ENCODE measurements at regions not wholly inside any gene's neighbourhood (a gene's known extent, or its start where the extent isn't known, plus 50 kb on each side); places are given as distances from the start of the nearest gene placed in this dataset.

- no peak for TF ChIP-seq TAF1 (IDR thresholded peaks at IDR 0.05; ENCODE audit: low read depth, low read length)
- no peak for TF ChIP-seq POLR2AphosphoS5 (IDR thresholded peaks at IDR 0.05; ENCODE audit: low read depth, low read length)
- TF ChIP-seq POLR2A (IDR thresholded peaks at IDR 0.05; ENCODE audit: low read depth, low read length): no peak
- TF ChIP-seq SPI1 (IDR thresholded peaks at IDR 0.05; ENCODE audit: low read depth, low read length): no peak
- TF ChIP-seq PAX5 (IDR thresholded peaks at IDR 0.05; ENCODE audit: insufficient read depth, low read length, severe bottlenecking): no peak
- no peak for TF ChIP-seq POU2F2 (IDR thresholded peaks at IDR 0.05; ENCODE audit: low read depth, low read length)
These were observed 1179.1 kb downstream of the DTWD2 start for GRCh38 chr5:117809251-117809650.
